Fibroblast of villous mesenchyme (primary cell): ENCODE measurements at regions not wholly inside any gene's neighbourhood (a gene's known extent, or its start where the extent isn't known, plus 50 kb on each side); places are given as distances from the start of the nearest gene placed in this dataset.

Source experiments
- DNase-seq: peaks from one replicate; pipeline ENCODE4 v3.0.0-alpha.2; 2010; ENCODE audit warnings: low read depth
- H3K4me3 ChIP-seq: 2 replicates; pipeline ENCODE4 v1.5.1; 2011; ENCODE audit warnings: low read depth, mild to moderate bottlenecking, low read length
- CTCF ChIP-seq: IDR thresholded peaks from 2 replicates; pipeline ENCODE4 v1.5.1; 2012; ENCODE audit warnings: low read depth, mild to moderate bottlenecking, low read length; ENCODE audit not compliant: insufficient read depth

GRCh38 chr15:96122077-96123027 is 208.1 kb upstream of the NR2F2 start:
- DNase-seq, result peak; percentile 18
- H3K4me3 ChIP-seq, result no peak overlapping the region
- TF ChIP-seq CTCF, result no peak

GRCh38 chr15:96123028-96123400 is 207.5 kb upstream of the NR2F2 start:
- no peak overlapping the region for H3K4me3 ChIP-seq
- TF ChIP-seq CTCF, result no peak
- no peak for DNase-seq

- peak; percentile 29 for DNase-seq
- no peak for TF ChIP-seq CTCF
- no peak overlapping the region for H3K4me3 ChIP-seq
These were observed 206.8 kb upstream of the NR2F2 start for GRCh38 chr15:96123630-96124187.

GRCh38 chr15:96124436-96124835 is 206.1 kb upstream of the NR2F2 start:
- no peak for TF ChIP-seq CTCF
- no peak overlapping the region for H3K4me3 ChIP-seq
- no peak for DNase-seq

- no peak overlapping the region for H3K4me3 ChIP-seq
- TF ChIP-seq CTCF, result no peak
- peak; percentile 28 for DNase-seq
These were observed 204.6 kb upstream of the NR2F2 start for GRCh38 chr15:96125721-96126415.

GRCh38 chr15:96126859-96127258 is 203.6 kb upstream of the NR2F2 start:
- DNase-seq, result no peak
- TF ChIP-seq CTCF, result no peak
- no peak overlapping the region for H3K4me3 ChIP-seq
